Bone marrow (tissue), 2 donors: ENCODE measurements at regions not wholly inside any gene's neighbourhood (a gene's known extent, or its start where the extent isn't known, plus 50 kb on each side); places are given as distances from the start of the nearest gene placed in this dataset.
"Not testable (repeated sequence)": the region's sequence is repeated elsewhere in the genome, so short reads cannot be mapped to it uniquely, and the experiment has no call there.

Experiments used
- DNase-seq, 2 donors: peaks; one replicate each; lab custom pipeline; 2025; lab: John Stamatoyannopoulos, UW

DNA sequence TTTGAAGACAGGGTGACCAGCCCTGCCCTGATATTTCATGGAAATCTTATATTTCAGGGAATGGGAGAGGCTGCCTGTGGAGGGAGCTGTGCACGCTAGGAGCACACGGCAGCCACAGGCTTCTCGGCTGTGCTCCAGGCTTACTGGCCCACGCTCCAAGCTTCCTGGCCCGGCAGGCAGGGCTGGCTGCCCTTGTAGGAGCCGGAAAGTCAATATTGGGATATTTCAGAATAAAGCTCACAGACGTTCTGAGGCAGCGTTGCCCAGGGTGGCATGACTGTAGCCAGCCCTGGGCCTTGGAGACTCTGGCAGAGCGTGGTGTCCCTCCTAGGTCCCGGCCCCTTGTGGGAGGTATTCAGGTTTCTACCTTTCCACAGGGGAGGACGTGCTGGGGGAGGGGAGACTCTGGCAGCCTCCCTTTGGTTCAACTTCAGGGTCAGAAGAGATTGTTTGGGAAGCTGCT, 95.6 kb downstream of the NPIPB11 start:
- no peak for DNase-seq

DNA sequence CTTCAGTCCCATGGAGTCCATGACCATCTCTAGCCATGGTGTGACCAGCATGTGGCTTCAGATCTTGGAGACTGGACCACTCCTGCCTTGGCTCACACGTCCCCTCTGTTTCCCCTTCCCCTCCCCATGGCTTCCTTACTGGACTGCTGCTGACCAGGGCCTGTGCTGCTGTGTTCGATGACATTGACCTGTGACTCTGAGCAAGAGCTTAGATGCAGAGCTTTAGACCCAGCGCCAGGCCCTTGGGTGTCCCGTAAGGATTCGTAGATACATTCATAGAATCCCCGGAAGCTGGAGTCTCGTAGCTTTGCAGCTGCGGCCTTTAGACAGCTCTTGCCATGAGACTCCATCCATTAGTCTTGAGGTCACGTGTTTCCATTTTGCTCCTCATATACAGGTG, 96.3 kb downstream of the NPIPB11 start:
- DNase-seq = not testable (repeated sequence)

DNA sequence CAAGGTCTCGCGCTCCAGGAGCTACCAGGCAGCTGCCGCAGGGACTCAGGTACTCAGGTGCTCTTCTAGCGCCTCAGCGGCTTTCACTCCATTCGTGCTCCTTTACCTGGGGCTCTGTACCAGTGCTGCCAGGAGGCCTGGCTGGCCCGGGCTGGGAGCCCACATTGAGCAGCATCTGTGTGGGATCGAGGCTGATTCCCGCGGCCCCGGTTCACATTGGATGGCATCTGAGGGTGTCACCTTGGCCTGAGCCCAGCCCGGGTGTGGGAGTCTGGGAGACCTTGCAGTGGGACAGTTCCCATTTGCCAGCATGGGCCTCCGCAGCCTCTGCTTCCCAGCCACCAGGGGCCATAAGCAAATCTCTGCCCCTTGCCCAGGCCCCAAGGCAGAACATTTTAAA, 96.9 kb downstream of the NPIPB11 start:
- not testable (repeated sequence) for DNase-seq

DNA sequence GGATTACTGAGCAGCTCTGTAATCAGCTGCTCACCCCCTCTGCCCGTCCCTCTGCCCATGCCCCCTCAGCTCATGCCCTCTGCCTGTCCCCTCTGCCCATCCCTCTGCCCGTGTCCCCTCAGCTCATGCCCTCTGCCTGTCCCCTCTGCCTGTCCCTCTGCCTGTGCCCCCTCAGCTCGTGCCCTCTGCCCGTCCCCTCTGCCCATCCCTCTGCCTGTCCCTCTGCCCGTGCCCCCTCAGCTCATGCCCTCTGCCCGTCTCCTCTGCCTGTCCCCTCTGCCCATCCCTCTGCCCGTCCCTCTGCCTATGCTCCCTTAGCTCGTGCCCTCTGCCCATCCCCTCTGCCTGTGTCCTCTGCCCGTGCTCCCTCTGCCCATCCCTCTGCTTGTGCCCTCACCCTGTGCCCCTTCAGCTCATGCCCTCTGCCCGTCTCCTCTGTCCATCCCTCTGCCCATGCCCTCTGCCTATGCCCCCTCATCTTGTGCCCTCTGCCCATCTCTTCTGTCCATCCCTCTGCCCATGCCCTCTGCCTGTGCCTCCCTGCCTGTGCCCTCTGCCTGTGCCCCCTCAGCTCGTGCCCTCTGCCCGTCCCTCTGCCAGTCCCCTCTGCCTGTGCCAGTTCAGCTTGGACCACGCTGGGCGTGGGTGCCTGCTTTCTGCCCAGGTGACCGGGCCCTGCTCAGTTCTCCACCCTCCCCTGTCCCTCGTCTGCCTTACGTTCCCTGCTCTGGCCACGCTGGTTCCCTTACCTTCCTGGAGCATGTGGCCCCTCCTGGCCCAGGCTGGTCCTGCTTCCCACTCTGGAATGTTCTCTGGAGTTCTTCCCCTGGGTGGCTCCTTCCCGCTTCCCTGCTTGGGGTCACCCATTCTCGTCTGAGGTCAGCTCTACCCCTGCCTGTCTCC, 97.6 kb downstream of the NPIPB11 start:
- DNase-seq = no peak

DNA sequence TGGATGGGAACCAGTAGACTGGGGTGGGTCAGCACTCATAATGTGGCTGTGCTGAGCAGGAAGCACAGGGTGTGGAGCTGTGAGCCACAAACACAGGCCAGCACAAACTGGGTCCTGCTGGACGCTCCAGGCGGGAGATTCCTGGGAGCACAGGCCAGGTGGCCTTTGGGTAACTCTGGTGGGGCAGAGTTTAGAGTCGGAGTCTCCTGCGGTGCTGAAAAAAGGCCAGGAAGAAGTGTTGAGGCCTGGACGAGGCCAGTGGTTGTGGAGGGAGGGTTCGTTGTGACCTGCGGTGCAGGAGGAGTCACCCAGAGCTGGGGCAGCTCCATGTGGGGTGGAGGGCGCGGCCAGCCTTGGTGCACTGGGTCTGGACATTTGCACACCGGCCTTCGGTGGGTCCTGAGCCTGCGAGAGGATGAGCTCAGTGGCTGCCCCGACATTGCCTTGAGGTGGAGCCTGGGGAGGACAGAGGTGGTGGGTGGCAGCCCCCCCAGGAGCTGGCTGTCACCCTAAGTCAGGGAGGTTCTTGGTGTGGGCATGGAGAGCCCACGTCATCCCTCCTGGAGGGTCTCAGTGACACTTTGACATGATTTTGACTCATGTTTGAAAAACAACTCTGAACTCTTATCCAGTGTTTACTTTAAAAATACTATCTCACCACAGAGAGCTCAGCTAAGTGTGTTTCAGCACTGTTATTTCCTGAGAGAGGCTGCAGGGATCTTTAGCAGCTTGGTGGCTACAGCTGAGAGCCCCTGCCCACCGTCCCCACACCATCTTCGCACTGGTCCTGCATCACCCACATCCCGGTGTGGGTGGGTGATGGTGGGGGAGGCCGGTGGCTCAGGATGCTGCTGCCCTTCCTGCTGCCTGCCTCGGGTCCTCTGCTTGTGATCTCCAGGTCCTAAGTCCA, 98.7 kb downstream of the NPIPB11 start:
- DNase-seq = no peak

DNA sequence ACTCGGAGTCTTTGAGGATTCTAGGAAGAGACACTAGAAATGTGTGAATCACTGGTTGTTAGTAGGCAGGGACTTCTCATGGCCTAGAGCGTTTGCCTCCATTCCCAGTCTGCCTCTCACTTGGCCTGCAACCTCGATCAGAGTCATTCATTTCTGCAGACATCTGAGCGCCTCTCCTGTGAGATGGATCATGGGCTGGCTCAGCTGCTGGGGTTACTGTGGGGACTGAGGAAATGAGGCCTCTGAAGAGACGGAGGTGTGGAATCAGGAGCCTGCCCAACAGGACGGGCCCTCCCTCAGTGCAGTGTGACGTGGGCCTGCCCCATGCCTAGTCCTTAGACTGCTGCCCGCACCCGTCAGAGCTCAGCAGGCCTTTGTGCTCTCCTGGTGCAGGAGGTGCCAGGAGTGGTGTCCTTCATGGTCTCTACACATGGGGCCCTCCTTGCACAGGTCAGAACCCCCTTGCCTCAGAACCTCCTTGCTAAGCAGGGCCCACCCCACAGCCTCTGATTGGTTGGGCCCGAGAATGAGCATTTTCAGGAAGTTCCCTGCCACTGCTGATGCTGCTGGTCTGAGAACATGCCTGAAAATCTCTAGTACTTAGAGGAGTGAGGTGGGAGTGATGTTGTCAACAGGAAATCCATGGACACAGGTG, 99.4 kb downstream of the NPIPB11 start:
- DNase-seq = no peak

DNA sequence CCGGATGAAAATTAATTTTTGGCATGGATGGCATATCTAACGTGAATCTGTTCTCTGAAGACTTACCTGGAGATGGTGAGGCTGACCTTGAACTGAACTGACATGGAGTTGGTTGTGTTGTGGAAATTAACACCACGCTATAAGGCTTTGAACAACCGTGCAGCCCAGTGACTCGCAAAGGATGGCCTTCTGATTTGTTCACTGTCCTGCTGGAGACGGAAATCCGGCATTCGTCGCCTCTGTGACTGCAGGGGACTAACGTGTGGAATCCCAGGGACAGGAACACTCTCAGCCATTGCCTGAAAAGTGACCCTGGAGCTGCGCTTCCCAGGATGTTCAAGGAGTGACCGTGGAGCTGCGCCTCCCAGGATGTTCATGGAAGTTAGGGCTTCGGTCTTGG, 100.3 kb downstream of the NPIPB11 start:
- no peak for DNase-seq

DNA sequence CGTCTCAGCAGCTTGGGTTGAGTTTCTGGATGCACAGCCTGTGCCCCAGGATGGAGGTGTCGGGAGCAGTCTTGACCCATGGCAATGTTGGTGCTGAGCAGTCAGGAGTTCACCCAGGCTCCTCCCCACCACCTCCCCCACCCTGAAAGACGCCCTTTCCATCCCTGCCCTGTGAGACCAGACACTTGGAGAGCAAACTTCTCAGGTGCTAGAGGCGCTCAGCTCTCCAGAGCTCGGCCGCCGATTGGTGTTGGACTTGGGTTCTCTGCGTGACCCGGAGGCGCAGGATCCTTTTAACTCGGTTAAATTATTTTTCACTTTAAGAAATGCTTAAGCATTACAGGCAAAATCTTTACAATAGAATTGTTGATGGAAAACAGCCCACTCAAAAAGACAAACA, 101.5 kb downstream of the NPIPB11 start:
- not testable (repeated sequence) for DNase-seq

DNA sequence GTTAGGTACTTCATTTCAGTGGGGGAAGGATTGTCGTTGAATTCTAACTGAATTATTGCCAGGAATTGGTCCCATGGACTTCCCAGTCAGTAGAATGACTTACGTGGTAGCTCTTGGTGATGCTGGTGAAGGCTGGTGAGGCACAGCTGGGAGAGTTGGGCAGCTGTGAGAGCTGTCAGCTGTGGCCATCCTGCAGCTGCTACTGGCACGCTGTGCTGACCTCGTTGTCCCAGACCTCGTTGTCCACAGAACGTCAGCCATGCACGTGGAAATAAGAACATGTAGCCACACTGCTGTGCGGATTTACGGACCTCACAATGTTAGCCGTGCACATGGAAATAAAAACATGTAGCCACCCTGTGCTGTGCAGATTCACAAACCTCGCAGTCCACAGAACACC, 102.3 kb downstream of the NPIPB11 start:
- DNase-seq = no peak

DNA sequence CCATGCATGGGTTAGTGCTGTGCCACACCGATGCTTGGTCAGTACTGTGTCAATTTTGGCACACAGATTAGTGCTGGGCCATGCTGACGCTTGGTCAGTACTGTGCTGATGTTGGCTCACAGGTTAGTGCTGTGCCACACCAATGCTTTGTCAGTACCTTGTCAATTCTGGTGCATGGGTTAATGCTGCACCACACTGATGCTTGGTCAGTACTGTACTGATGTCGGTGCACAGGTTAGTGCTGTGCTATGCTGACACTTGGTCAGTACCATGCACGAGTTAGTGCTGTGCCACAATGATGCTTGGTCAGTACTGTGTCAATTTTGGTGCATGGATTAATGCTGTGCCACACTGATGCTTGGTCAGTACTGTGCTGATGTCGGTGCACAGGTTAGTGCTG, 103.0 kb downstream of the NPIPB11 start:
- DNase-seq = no peak

DNA sequence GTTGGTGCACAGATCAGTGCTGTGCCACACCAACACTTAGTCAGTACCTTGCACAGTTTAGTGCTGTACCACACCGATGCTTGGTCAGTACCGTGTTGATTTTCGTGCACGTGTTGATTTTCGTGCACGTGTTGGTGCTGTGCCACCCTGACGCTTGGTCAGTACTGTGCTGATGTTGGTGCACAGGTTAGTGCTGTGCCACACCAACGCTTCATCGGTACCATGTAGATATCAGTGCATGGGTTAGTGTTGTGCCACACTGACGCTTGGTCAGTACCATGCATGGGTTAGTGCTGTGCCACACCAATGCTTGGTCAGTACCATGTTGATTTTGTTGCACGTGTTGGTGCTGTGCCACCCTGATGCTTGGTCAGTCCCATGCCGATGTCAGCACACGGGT, 103.5 kb downstream of the NPIPB11 start:
- no peak for DNase-seq

DNA sequence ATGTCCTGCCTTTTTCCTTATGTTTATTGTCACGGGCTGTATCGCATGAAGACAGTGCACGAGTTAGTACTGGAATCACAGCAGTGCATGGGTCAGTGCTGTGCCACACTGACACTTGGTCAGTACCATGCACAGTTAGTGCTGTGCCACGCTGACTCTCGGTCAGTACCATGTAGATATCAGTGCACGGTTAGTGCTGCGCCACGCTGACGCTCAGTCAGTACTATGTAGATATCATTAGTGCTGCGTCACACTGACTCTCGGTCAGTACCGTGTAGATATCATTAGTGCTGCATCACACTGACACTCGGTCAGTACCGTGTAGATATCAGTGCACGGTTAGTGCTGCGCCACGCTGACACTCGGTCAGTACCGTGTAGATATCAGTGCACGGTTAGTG, 104.1 kb downstream of the NPIPB11 start:
- not testable (repeated sequence) for DNase-seq

DNA sequence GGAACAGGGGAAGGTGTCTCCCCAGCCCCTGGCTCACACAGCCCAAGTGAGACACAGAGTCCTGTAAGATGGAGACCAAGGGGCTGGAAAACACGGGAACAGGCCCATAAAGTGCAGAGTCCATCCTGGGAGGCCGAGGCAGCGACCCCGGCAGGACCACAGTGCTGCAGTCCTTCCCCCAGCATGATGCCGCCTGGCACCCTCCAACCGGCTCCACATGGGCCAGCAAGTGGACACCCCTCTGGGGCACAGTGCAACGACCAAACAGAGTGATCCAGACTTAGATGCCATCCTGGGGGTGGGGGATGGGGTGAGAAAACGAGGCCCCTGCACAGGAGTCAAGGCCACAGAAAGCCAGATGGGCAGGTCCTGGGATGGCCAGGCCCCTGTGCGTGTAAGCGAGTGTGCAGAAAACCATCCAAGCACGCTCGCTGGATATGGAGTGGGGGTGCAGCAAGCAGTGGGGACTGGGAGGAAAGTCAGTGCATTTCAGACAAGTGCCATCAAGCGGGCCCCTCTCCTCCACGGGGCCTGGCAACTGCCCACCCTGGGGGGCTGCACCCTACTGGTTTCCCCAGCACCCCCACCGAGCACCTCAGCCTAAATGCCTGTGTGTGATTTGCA, 104.7 kb downstream of the NPIPB11 start:
- DNase-seq = not testable (repeated sequence)

DNA sequence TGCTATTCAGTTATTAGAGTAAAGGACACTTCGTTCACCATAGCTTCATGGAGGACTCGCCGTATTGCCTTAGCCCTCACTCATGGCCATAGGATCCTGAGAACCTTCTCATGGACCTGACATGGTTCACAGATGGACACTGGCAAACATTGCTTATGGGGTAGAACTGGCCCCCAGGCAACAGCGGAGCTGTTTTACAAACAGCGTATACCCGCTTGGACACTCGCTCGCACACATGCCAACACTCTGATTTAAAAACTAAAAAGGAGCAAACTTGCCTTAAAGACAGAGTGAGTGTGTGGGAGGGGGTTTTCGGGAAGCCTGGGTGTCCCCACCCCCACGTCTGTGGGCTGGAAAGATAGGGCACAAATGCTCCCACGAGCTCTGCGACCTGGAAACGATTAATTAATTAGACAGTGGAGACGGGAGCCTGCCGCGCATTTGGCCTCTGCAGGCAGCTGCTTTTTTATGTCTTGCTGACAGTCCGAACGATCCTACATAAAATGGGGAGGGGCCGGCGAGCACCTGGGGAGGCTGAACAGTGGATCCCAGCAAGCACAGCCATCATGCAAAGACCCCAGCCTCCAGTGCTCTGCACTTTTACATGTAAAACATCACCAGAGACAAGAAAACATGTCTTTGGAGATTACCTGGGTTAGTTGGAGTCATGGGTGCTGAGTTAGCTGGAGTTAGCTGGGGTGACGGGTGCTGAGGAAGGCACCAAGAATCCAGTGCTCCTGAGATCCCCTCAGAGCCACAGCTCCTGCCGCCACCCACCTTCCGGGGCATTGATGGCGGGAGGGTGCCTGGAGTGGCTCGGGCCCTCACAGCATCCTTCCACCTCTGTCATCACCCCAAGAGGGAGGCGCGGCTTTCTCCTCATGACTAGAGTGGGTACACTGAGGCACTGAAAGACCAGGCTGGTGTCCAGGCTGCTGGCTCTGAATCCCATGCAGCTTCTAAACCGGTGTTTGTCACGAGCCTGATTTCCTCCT, 105.7 kb downstream of the NPIPB11 start:
- not testable (repeated sequence) for DNase-seq

DNA sequence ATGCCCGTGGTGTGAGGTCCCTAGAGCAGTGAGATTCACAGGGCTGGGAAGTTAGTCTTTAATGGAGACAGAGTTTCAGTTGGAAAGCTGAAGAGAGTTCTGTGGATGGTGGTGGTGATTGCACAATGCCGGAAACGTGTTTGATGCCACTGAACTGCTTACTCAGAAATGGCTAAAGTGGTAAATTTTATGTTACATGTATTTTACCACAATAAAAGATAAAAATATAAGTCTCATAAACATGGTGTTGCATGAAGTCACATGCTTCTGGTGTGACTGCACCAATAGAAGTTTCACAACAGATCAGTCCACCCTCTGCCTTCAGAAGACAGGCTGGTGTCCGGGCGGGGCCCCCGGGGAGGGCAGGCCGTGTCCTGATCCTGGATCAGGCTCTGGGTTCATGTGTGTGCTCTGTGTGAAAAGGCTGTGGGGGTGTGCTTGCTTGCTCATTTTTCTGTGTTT, 106.5 kb downstream of the NPIPB11 start:
- peak; percentile 6 to 35 for DNase-seq

DNA sequence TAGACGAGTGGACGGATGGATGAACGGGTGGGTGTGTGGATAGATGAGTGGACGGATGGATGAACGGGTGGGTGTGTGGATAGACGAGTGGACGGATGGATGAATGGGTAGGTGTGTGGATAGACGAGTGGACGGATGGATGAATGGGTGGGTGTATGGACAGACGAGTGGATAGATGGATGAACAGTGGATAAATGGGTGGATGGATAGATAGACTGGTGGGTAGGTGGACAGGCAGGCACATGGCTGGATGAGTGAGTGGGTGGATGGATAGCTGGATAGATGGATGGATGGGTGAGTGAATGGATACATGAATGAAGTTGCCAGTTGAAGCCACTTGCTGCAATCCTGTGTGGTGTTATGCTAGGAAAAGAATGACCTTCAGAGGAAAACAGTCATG, 107.5 kb downstream of the NPIPB11 start:
- DNase-seq = not testable (repeated sequence)

DNA sequence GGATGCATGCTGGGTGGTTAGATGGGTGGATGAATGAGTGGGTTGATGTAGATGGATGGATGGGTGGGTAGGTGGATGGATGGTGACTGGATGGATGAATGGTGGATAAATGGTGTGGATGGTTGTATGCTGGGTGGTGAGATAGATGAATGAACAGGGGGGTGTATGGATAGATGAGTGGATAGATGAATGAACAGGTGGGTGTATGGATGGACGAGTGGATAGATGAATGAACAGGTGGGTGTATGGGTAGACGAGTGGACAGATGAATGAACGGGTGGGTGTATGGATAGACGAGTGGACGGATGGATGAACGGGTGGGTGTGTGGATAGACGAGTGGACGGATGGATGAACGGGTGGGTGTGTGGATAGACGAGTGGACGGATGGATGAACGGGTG, 108.2 kb downstream of the NPIPB11 start:
- not testable (repeated sequence) for DNase-seq

DNA sequence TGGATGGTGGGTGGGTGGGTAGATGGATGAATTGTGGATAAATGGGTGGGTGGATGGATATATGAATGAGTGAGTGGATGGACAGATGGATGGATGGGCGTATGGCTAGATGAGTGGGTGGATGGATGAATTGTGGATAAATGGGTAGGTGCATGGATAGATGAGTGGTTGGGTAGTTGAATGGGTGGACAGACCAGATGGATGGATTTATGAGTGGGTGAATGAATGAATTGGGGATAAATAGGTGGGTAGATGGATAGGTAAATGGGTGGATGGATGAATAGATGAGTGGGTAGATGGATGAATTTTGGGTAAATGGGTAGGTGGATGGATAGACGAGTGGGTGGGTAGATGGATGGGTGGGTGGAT, 108.7 kb downstream of the NPIPB11 start:
- DNase-seq = not testable (repeated sequence)

DNA sequence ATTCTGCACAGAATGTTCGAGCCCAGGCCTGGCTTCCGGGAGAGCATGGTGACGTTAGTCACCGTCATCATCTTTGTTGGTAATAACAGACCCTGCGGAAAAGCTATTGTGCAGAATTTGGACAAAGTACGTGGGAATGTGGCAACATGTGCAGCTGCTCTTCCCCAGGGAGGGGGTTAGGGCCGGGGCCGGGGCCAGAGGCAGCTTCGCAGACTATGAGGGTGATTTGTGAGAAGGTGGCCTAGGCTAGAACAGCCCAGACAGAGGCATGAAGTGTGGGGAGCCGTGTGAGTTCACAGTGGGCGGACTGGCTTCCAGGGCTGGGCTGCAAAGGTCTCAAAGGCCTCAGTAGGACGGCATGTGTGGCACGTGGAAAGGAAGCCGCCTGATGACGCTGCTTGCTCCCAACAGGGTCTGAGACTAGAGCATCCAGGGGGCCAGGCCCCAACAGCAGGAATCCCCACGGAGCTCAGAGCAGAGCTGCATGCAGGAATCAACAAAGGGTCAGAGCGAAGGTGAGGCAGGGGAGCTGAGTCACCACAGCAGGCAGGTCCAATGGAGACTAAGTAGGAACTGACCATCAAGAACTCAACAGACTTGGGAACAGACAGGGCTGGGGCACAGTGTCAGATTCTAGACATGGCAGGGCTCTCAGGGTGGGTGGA, 109.2 kb downstream of the NPIPB11 start:
- DNase-seq = not testable (repeated sequence)

DNA sequence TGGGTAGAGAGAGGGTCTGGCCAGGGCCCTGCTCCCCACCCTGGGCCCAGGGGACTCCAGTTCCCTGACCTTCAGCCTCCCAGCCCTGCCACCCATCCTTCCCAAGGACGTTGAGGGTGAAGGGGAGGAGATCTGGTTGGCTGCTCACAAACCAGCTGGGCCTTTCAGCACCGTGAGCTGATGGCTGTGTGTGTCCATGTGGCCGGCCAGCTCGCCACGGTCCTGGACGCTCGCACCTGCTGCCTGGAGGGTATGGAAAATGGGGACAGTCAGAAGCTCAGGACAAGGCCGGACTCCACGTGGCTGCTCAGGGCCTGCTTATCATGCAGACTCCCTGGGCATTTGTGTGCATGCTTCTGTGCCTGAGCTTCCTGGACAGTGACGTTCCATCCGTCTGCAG, 110.3 kb downstream of the NPIPB11 start:
- DNase-seq = not testable (repeated sequence)
